GM19240 (cell line): ENCODE measurements at regions not wholly inside any gene's neighbourhood (a gene's known extent, or its start where the extent isn't known, plus 50 kb on each side); places are given as distances from the start of the nearest gene placed in this dataset.
A peak's percentile ranks its signal among the peaks of the same experiment; 100 is the strongest.

Source experiments
- DNase-seq: peaks from one replicate; pipeline ENCODE4 v3.0.0; 2011; ENCODE audit warnings: low spot score; ENCODE audit not compliant: insufficient read length

- no peak for DNase-seq
Measured at GRCh38 chr12:130017591-130018449, 114.0 kb upstream of the TMEM132D start.

GRCh38 chr12:130018614-130019013 lies 114.8 kb upstream of the TMEM132D start:
- no peak for DNase-seq

GRCh38 chr12:130026608-130027176 lies 122.9 kb upstream of the TMEM132D start:
- DNase-seq: no peak

GRCh38 chr12:130027798-130028197 lies 124.0 kb upstream of the TMEM132D start:
- DNase-seq: no peak

- DNase-seq: no peak
Measured at GRCh38 chr12:130029151-130029550, 125.3 kb upstream of the TMEM132D start.

- no peak for DNase-seq
Measured at GRCh38 chr12:130031041-130031440, 127.2 kb upstream of the TMEM132D start.

- peak; percentile 20 for DNase-seq
Measured at GRCh38 chr12:130031571-130032189, 127.9 kb upstream of the TMEM132D start.

GRCh38 chr12:130041983-130042812 lies 120.1 kb upstream of the FZD10 start:
- DNase-seq: no peak

GRCh38 chr12:130043685-130044406 lies 118.4 kb upstream of the FZD10 start:
- no peak for DNase-seq

- DNase-seq: no peak
Measured at GRCh38 chr12:130044991-130045621, 117.2 kb upstream of the FZD10 start.

GRCh38 chr12:130049666-130050065 lies 112.6 kb upstream of the FZD10 start:
- DNase-seq: no peak

GRCh38 chr12:130051900-130052299 lies 110.4 kb upstream of the FZD10 start:
- DNase-seq: no peak

GRCh38 chr12:130053651-130054069 lies 108.6 kb upstream of the FZD10 start:
- DNase-seq: no peak

- DNase-seq: no peak
Measured at GRCh38 chr12:130054803-130055202, 107.5 kb upstream of the FZD10 start.

GRCh38 chr12:130058926-130059472 lies 103.3 kb upstream of the FZD10 start:
- no peak for DNase-seq

- no peak for DNase-seq
Measured at GRCh38 chr12:130063866-130064265, 98.4 kb upstream of the FZD10 start.

GRCh38 chr12:130064999-130065398 lies 97.3 kb upstream of the FZD10 start:
- no peak for DNase-seq

GRCh38 chr12:130066742-130067141 lies 95.5 kb upstream of the FZD10 start:
- DNase-seq: no peak

GRCh38 chr12:130068741-130069140 lies 93.5 kb upstream of the FZD10 start:
- DNase-seq: no peak

GRCh38 chr12:130070126-130070611 lies 92.1 kb upstream of the FZD10 start:
- DNase-seq: no peak
